ENCODE measurements at regions not wholly inside any gene's neighbourhood (a gene's known extent, or its start where the extent isn't known, plus 50 kb on each side); places are given as distances from the start of the nearest gene placed in this dataset.
"Not testable (repeated sequence)": the region's sequence is repeated elsewhere in the genome, so short reads cannot be mapped to it uniquely, and the experiment has no call there.

DNA sequence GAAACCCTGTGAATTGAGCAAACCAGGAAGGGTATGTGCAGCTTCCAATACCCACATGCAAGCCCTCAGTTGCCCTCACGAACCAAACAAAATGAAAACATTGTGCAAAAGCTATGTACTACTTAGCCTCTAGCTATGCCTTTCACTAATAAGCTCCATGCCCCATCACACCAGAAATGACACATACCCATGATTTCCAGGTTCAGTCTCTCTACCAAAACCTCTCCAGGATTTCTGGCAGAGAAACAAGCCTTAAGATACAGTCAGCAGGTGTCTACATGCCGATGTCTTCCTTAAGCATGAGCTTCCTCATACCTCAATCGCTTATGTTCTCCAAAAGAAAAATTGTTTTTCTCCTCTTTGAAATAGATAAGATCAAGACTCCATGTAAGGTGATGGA lies 527.8 kb upstream of the AUTS2 start:
- no peak overlapping the region for H3K27ac ChIP-seq (ENCODE audit: insufficient read depth, low read length)

GRCh38 chr7:69076566-69076965 lies 521.7 kb upstream of the AUTS2 start:
- H4K20me1 ChIP-seq (ENCODE audit: control insufficient read depth, extremely low read depth, insufficient read depth, low read length), result no peaks in the 10 kb centered on the region
- H3K79me2 ChIP-seq (ENCODE audit: control insufficient read depth, insufficient read depth, low read length), result no peaks in the 10 kb centered on the region
- no peak for DNase-seq (ENCODE audit: low read depth in 2 of 2)
- H3K27ac ChIP-seq (ENCODE audit: insufficient read depth, low read length), result no peak overlapping the region
- no peak overlapping the region for H3K4me2 ChIP-seq (ENCODE audit: extremely low read depth, insufficient read depth, low read length)
- no peaks in the 10 kb centered on the region for H3K27me3 ChIP-seq (ENCODE audit: control insufficient read depth, insufficient read depth, low read length)
- H3K4me1 ChIP-seq (ENCODE audit: control insufficient read depth, extremely low read depth, insufficient read depth, low read length), result no peaks in the 10 kb centered on the region
- H2AFZ ChIP-seq (ENCODE audit: low read length), result no peak overlapping the region
- H3K36me3 ChIP-seq (ENCODE audit: control insufficient read depth, insufficient read depth, low read length), result no peaks in the 10 kb centered on the region
- TF ChIP-seq CTCF (conservative IDR thresholded peaks at IDR 0.05 in 1 of 2, IDR thresholded peaks at IDR 0.05 in 1 of 2; ENCODE audit: low read depth in 1 of 2, low read length in 2 of 2) (no peak), EZH2 (IDR thresholded peaks at IDR 0.05; ENCODE audit: low read length, missing control alignments) (no peak)
- no peaks in the 10 kb centered on the region for H3K9me3 ChIP-seq (ENCODE audit: control insufficient read depth, insufficient read depth, low read depth, low read length)
- H3K9ac ChIP-seq (ENCODE audit: insufficient read depth, low read length), result no peak overlapping the region
- no peak overlapping the region for H3K4me3 ChIP-seq (replicated peaks in 1 of 4; ENCODE audit: control extremely low read depth in 1 of 4, insufficient read depth in 1 of 4, low read depth in 3 of 4, low read length in 4 of 4)

More for the DNA sequence above, 527.8 kb upstream of the AUTS2 start:
- no peaks in the 10 kb centered on the region for H3K9me3 ChIP-seq (ENCODE audit: control insufficient read depth, insufficient read depth, low read depth, low read length)
- H3K79me2 ChIP-seq (ENCODE audit: control insufficient read depth, insufficient read depth, low read length), result no peaks in the 10 kb centered on the region
- H4K20me1 ChIP-seq (ENCODE audit: control insufficient read depth, extremely low read depth, insufficient read depth, low read length), result no peaks in the 10 kb centered on the region
- no peak overlapping the region for H3K4me3 ChIP-seq (replicated peaks in 1 of 4; ENCODE audit: control extremely low read depth in 1 of 4, insufficient read depth in 1 of 4, low read depth in 3 of 4, low read length in 4 of 4)
- no peaks in the 10 kb centered on the region for H3K27me3 ChIP-seq (ENCODE audit: control insufficient read depth, insufficient read depth, low read length)
- no peak overlapping the region for H3K4me2 ChIP-seq (ENCODE audit: extremely low read depth, insufficient read depth, low read length)
- no peak for DNase-seq (ENCODE audit: low read depth in 2 of 2)
- no peaks in the 10 kb centered on the region for H3K36me3 ChIP-seq (ENCODE audit: control insufficient read depth, insufficient read depth, low read length)
- H3K9ac ChIP-seq (ENCODE audit: insufficient read depth, low read length), result no peak overlapping the region
- TF ChIP-seq CTCF (conservative IDR thresholded peaks at IDR 0.05 in 1 of 2, IDR thresholded peaks at IDR 0.05 in 1 of 2; ENCODE audit: low read depth in 1 of 2, low read length in 2 of 2) (no peak), EZH2 (IDR thresholded peaks at IDR 0.05; ENCODE audit: low read length, missing control alignments) (no peak)
- H3K4me1 ChIP-seq (ENCODE audit: control insufficient read depth, extremely low read depth, insufficient read depth, low read length), result no peaks in the 10 kb centered on the region
- no peak overlapping the region for H2AFZ ChIP-seq (ENCODE audit: low read length)

DNA sequence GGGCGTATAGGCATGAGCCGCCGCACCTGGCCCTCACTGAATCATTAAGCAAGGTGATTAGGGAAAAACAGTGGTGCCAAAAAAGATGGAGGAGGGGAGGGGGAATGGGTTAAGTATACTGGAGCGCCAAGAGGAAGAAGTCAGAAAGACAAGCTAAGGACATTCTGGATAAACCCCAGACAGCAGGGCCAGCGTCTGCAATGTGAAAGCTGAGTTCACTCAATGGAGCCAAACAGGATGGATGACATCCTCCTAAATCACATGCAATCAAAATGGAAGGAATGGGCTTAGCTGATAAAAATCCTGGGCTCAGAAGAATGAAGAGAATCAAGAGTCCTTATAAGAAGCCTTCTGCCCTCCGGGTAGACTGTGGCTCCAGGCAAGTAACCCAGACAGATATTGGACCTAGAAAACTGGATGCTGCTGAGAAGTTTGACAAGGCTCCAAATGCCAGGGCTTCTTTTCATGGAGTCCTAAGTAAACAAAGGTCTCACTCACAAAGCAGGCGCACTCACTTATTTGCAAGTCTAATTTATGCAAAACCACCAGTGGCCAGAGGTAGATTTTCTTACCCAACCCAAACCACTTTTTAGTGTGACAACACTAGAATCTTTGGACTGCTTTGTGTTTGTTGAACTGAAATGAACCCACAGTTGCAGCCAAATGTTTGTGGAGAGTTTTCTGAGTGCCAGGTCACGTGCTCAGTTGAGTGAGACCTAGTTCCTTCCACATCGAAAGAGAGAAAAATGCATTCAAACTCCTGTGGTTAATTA lies 519.1 kb upstream of the AUTS2 start:
- no peak overlapping the region for H3K4me3 ChIP-seq (replicated peaks in 1 of 4; ENCODE audit: control extremely low read depth in 1 of 4, insufficient read depth in 1 of 4, low read depth in 3 of 4, low read length in 4 of 4)
- H3K79me2 ChIP-seq (ENCODE audit: control insufficient read depth, insufficient read depth, low read length), result no peaks in the 10 kb centered on the region
- H3K9me3 ChIP-seq (ENCODE audit: control insufficient read depth, insufficient read depth, low read depth, low read length), result no peaks in the 10 kb centered on the region
- H3K27ac ChIP-seq (ENCODE audit: insufficient read depth, low read length), result no peak overlapping the region
- H3K36me3 ChIP-seq (ENCODE audit: control insufficient read depth, insufficient read depth, low read length), result no peaks in the 10 kb centered on the region
- no peaks in the 10 kb centered on the region for H4K20me1 ChIP-seq (ENCODE audit: control insufficient read depth, extremely low read depth, insufficient read depth, low read length)
- no peaks in the 10 kb centered on the region for H3K4me1 ChIP-seq (ENCODE audit: control insufficient read depth, extremely low read depth, insufficient read depth, low read length)
- H3K4me2 ChIP-seq (ENCODE audit: extremely low read depth, insufficient read depth, low read length), result no peak overlapping the region
- H3K9ac ChIP-seq (ENCODE audit: insufficient read depth, low read length), result no peak overlapping the region
- H2AFZ ChIP-seq (ENCODE audit: low read length), result no peak overlapping the region
- no peaks in the 10 kb centered on the region for H3K27me3 ChIP-seq (ENCODE audit: control insufficient read depth, insufficient read depth, low read length)
- DNase-seq (ENCODE audit: low read depth in 2 of 2), result peak in 1 of 2 donors; percentile 81
- no peak for TF ChIP-seq CTCF (conservative IDR thresholded peaks at IDR 0.05 in 1 of 2, IDR thresholded peaks at IDR 0.05 in 1 of 2; ENCODE audit: low read depth in 1 of 2, low read length in 2 of 2)
- no peak for TF ChIP-seq EZH2 (IDR thresholded peaks at IDR 0.05; ENCODE audit: low read length, missing control alignments)

- H3K9me3 ChIP-seq (ENCODE audit: control insufficient read depth, insufficient read depth, low read depth, low read length); H3K79me2 ChIP-seq (ENCODE audit: control insufficient read depth, insufficient read depth, low read length); H3K36me3 ChIP-seq (ENCODE audit: control insufficient read depth, insufficient read depth, low read length); H3K9ac ChIP-seq (ENCODE audit: insufficient read depth, low read length); H3K27me3 ChIP-seq (ENCODE audit: control insufficient read depth, insufficient read depth, low read length); H3K4me1 ChIP-seq (ENCODE audit: control insufficient read depth, extremely low read depth, insufficient read depth, low read length); H2AFZ ChIP-seq (ENCODE audit: low read length); H3K4me2 ChIP-seq (ENCODE audit: extremely low read depth, insufficient read depth, low read length); H4K20me1 ChIP-seq (ENCODE audit: control insufficient read depth, extremely low read depth, insufficient read depth, low read length); DNase-seq (ENCODE audit: low read depth in 2 of 2); H3K4me3 ChIP-seq (replicated peaks in 1 of 4; ENCODE audit: control extremely low read depth in 1 of 4, insufficient read depth in 1 of 4, low read depth in 3 of 4, low read length in 4 of 4); H3K27ac ChIP-seq (ENCODE audit: insufficient read depth, low read length): not testable (repeated sequence)
Measured at GRCh38 chr7:69087281-69087680, 511.0 kb upstream of the AUTS2 start.

Measured in fibroblast of lung (primary cell).